Right lobe of liver (tissue), 6 donors: ENCODE measurements at regions not wholly inside any gene's neighbourhood (a gene's known extent, or its start where the extent isn't known, plus 50 kb on each side); places are given as distances from the start of the nearest gene placed in this dataset.

Source experiments
- ATAC-seq, 4 donors: fragments of 200-7000 bp; cut with Tn5 transposase; one replicate each; pipeline ENCODE4 v1.9.1; 2020; ENCODE audit warnings: mild to moderate bottlenecking in 4 of 4, moderate library complexity in 4 of 4
- DNase-seq, 3 donors: peaks; one replicate each; pipeline ENCODE4 v3.0.0-alpha.2; 2020
- H3K27ac ChIP-seq, 3 donors: fragments of 200-600 bp; one replicate each; pipeline ENCODE4 v1.8.0; 2022
- H3K27me3 ChIP-seq, 2 donors: fragments of 200-600 bp; one replicate each; pipeline ENCODE4 v1.8.0; 2022
- H3K36me3 ChIP-seq, 4 donors: fragments of 200-600 bp; sonication (generic) in 1 of 4; one replicate each; pipeline versions ENCODE4 v1.5.1 to v1.8.0; 2017 to 2022; ENCODE audit warnings: control low read depth in 1 of 4
- H3K4me1 ChIP-seq, 4 donors: fragments of 200-600 bp; sonication (generic) in 1 of 4; one replicate each; pipeline versions ENCODE4 v1.5.1 to v1.8.0; 2017 to 2022; ENCODE audit warnings: control low read depth in 1 of 4
- H3K4me3 ChIP-seq, 3 donors: fragments of 200-600 bp; one replicate each; pipeline ENCODE4 v1.8.0; 2022
- H3K9me3 ChIP-seq, 4 donors: fragments of 200-600 bp; sonication (generic) in 1 of 4; one replicate each; pipeline versions ENCODE4 v1.5.1 to v1.8.0; 2017 to 2022; ENCODE audit warnings: control low read depth in 1 of 4
- CTCF ChIP-seq, 4 donors: fragments of 200-600 bp in 3 of 4; fragments of 450-650 bp in 1 of 4; IDR thresholded peaks; one replicate each; pipeline versions ENCODE4 v1.5.1 to v1.8.0; 2016 to 2022; ENCODE audit warnings: antibody characterized with exemption in 4 of 4, mild to moderate bottlenecking in 2 of 4
- POLR2A ChIP-seq: fragments of 450-650 bp; IDR thresholded peaks from one replicate; pipeline ENCODE4 v1.6.1; 2017; ENCODE audit warnings: antibody characterized with exemption, mild to moderate bottlenecking
- whole genome bisulfite sequencing: methylation state at CpG from one replicate; pipeline ENCODE4 v1.1.6; 2018; ENCODE audit warnings: low coverage, low lambda C conversion rate; ENCODE audit not compliant: insufficient coverage; ENCODE audit errors: missing lambda C conversion rate; 5-methylcytosine and 5-hydroxymethylcytosine counted together
- intact Hi-C, 2 donors: fragments of 100-400 bp; cut with DNase I; formaldehyde crosslinking; loops; one replicate each; pipeline versions ENCODE4 v1.11.2 to v1.14.1; 2022
- donor health status: DM: no; HTN: yes; CAD: no.
- donor health status: DM: no; HTN: no; CAD: no.
- donor health status: DM: no; HTN: no; CAD: no.
- donor health status: DM: no; HTN: yes; CAD: no.
- donor health status: DM: no; HTN: yes; CAD: no.

DNA sequence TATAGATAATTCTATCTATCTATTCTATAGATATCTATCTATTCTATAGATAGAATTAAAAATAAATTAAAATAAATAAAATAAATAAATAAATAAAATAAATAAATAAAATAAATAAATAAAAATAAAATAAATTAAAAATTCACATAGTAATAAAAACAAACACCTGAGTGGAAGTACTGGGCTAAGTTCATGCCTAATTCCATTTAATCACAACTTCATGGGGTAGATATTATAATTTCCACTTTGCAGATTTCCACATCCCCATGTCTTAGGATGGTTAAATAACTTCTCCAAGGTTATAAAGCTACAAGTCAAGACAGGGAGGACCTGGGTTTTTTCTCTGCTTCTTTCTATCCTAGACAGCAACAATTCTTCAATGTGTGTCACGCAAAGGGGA is 261.4 kb upstream of the MEX3C start:
- DNase-seq (no peak), ATAC-seq (no peak)
- Histone ChIP-seq H3K4me3 (no peak overlapping the region), H3K36me3 (no peaks in the 10 kb centered on the region), H3K27me3 (no peaks in the 10 kb centered on the region), H3K27ac (no peak overlapping the region), H3K9me3 (no peaks in the 10 kb centered on the region), H3K4me1 (no peaks in the 10 kb centered on the region)
- 80% methylated on average over 1 of the region's 1 CpG for WGBS
- intact Hi-C loops: no loop called here
- TF ChIP-seq POLR2A (no peak), CTCF (IDR thresholded peaks at IDR 0.05) (no peak)

- no peaks in the 10 kb centered on the region for H3K4me1 ChIP-seq
- DNase-seq (no peak), ATAC-seq (no peak)
- no peaks in the 10 kb centered on the region for H3K36me3 ChIP-seq
- no peak overlapping the region for H3K27ac ChIP-seq
- intact Hi-C loops: no loop called here
- H3K9me3 ChIP-seq: no peaks in the 10 kb centered on the region
- TF ChIP-seq POLR2A: no peak
- no peak for TF ChIP-seq CTCF (IDR thresholded peaks at IDR 0.05)
- no peaks in the 10 kb centered on the region for H3K27me3 ChIP-seq
- no CpG with 5 or more reads among the region's 1 CpG for WGBS
- H3K4me3 ChIP-seq: no peak overlapping the region
Observed at GRCh38 chr18:51461956-51462355, 264.5 kb upstream of the MEX3C start.

DNA sequence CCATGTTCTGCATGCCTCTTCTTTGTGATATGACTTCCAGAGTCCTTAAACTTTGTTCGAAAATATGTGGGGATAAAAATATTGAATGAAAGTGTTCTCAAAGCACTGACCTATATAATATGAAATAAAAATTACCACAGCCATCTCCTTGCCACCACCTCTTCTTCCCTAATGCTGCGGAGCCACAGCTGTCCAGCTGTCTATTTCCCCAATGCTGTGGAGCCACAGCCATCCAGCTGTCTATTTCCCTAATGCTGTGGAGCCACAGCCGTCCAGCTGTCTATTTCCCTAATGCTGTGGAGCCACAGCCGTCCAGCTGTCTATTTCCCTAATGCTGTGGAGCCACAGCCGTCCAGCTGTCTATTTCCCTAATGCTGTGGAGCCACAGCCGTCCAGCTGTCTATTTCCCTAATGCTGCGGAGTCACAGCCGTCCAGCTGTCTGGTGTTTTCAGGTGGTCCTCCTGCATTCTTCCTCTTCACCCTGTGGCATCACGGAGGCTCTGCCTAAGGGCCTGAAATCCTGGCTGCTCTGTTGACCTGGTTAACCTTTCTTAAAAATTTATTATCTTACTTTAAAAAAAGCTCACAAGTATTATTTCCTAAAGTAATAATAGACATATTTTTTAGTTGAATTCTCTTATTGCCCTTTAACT is 266.1 kb upstream of the MEX3C start:
- WGBS: 73% methylated on average over 5 of the region's 9 CpGs
- intact Hi-C loops: no loop called here
- H3K27ac ChIP-seq: no peak overlapping the region

GRCh38 chr18:51478908-51479307 is 281.4 kb upstream of the MEX3C start:
- no peaks in the 10 kb centered on the region for H3K27me3 ChIP-seq
- TF ChIP-seq POLR2A (no peak), CTCF (IDR thresholded peaks at IDR 0.05) (no peak)
- no peaks in the 10 kb centered on the region for H3K36me3 ChIP-seq
- no peak for DNase-seq
- intact Hi-C loops: no loop called here
- no peak overlapping the region for H3K4me3 ChIP-seq
- H3K4me1 ChIP-seq: no peaks in the 10 kb centered on the region
- 71% methylated on average over 6 of the region's 6 CpGs for WGBS
- no peak for ATAC-seq
- H3K27ac ChIP-seq: no peak overlapping the region
- no peaks in the 10 kb centered on the region for H3K9me3 ChIP-seq

More for the DNA sequence above, 266.1 kb upstream of the MEX3C start:
- H3K4me1 ChIP-seq: no peaks in the 10 kb centered on the region
- H3K9me3 ChIP-seq: no peaks in the 10 kb centered on the region
- DNase-seq (no peak), ATAC-seq (no peak)
- H3K36me3 ChIP-seq: no peaks in the 10 kb centered on the region
- H3K4me3 ChIP-seq: no peak overlapping the region
- TF ChIP-seq CTCF (IDR thresholded peaks at IDR 0.05) (no peak), POLR2A (no peak)
- H3K27me3 ChIP-seq: no peaks in the 10 kb centered on the region

- no peaks in the 10 kb centered on the region for H3K27me3 ChIP-seq
- DNase-seq: no peak
- no peak overlapping the region for H3K27ac ChIP-seq
- no peak for ATAC-seq
- no peaks in the 10 kb centered on the region for H3K4me1 ChIP-seq
- H3K9me3 ChIP-seq: no peaks in the 10 kb centered on the region
- 64% methylated on average over 5 of the region's 6 CpGs for WGBS
- no peak overlapping the region for H3K4me3 ChIP-seq
- no peak for TF ChIP-seq POLR2A
- TF ChIP-seq CTCF (IDR thresholded peaks at IDR 0.05): no peak
- H3K36me3 ChIP-seq: no peaks in the 10 kb centered on the region
- intact Hi-C loops: no loop called here
Observed at GRCh38 chr18:51479736-51480135, 282.3 kb upstream of the MEX3C start.
